WTC11 (cell line): ENCODE measurements at regions not wholly inside any gene's neighbourhood (a gene's known extent, or its start where the extent isn't known, plus 50 kb on each side); places are given as distances from the start of the nearest gene placed in this dataset.

Experiments used
- ATAC-seq: fragments of 200-7000 bp; cut with Tn5 transposase; 2 replicates; pipeline ENCODE4 v1.10.0; 2021; ENCODE audit warnings: mild to moderate bottlenecking, moderate library complexity
- CTCF ChIA-PET: fragments of 300-600 bp; sonication (Branson Sonifier 250); formaldehyde crosslinking; loops from one replicate; lab custom pipeline; 2021; ENCODE audit warnings: antibody characterized with exemption; lab: Charles Lee
- POLR2A ChIA-PET: fragments of 350-600 bp; sonication (Branson Sonifier 250); formaldehyde crosslinking; loops from one replicate; lab custom pipeline; 2021; ENCODE audit warnings: antibody characterized with exemption; lab: Charles Lee
- DNase-seq: peaks from one replicate; pipeline ENCODE4 v3.0.0; 2021; ENCODE audit warnings: low spot score
- H3K27ac Mint-ChIP-seq: 2 replicates; pipeline ENCODE4 v1.8.0; 2021; ENCODE audit warnings: mixed read lengths
- H3K27me3 Mint-ChIP-seq: 2 replicates; pipeline ENCODE4 v1.8.0; 2021; ENCODE audit warnings: low read depth, mild to moderate bottlenecking, moderate library complexity, mixed read lengths
- H3K36me3 Mint-ChIP-seq: 2 replicates; pipeline ENCODE4 v1.8.0; 2021; ENCODE audit warnings: mixed read lengths
- H3K4me1 Mint-ChIP-seq: 2 replicates; pipeline ENCODE4 v1.8.0; 2022; ENCODE audit warnings: mixed read lengths
- H3K4me3 Mint-ChIP-seq: 2 replicates; pipeline ENCODE4 v1.8.0; 2021; ENCODE audit warnings: mild to moderate bottlenecking, moderate library complexity, mixed read lengths
- H3K9me3 Mint-ChIP-seq: 2 replicates; pipeline ENCODE4 v1.8.0; 2021; ENCODE audit warnings: mixed read lengths
- ATF1 ChIP-seq: sonication (generic); formaldehyde crosslinking; IDR thresholded peaks from 2 replicates; pipeline ENCODE4 v1.8.1; 2023; ENCODE audit warnings: mild to moderate bottlenecking, moderate library complexity, missing genetic modification reagents
- CREB1 ChIP-seq: sonication (generic); formaldehyde crosslinking; IDR thresholded peaks from 2 replicates; pipeline ENCODE4 v1.8.0; 2023; ENCODE audit warnings: mild to moderate bottlenecking, missing genetic modification reagents
- CTCF ChIP-seq: fragments of 200-600 bp; IDR thresholded peaks from 2 replicates; pipeline ENCODE4 v1.8.0; 2022; ENCODE audit warnings: antibody characterized with exemption
- EMX1 ChIP-seq: fragments of 250-450 bp; sonication (Bioruptor Pico); IDR thresholded peaks from 2 replicates; pipeline ENCODE4 v1.8.0; 2021; ENCODE audit warnings: mild to moderate bottlenecking
- ESRRA ChIP-seq: sonication (generic); formaldehyde crosslinking; IDR thresholded peaks from 2 replicates; pipeline ENCODE4 v1.8.1; 2022; ENCODE audit warnings: mild to moderate bottlenecking, missing genetic modification reagents, borderline replicate concordance
- ETV6 ChIP-seq: sonication (generic); formaldehyde crosslinking; IDR thresholded peaks from 2 replicates; pipeline ENCODE4 v1.8.1; 2022; ENCODE audit warnings: mild to moderate bottlenecking, missing genetic modification reagents
- FOXK1 ChIP-seq: sonication (generic); formaldehyde crosslinking; IDR thresholded peaks from 2 replicates; pipeline ENCODE4 v1.8.0; 2022; ENCODE audit warnings: mild to moderate bottlenecking, moderate library complexity, missing genetic modification reagents
- GABPB1 ChIP-seq: sonication (generic); formaldehyde crosslinking; IDR thresholded peaks from 2 replicates; pipeline ENCODE4 v1.8.1; 2023; ENCODE audit warnings: mild to moderate bottlenecking, missing genetic modification reagents
- GRHL2 ChIP-seq: fragments of 250-450 bp; sonication (Bioruptor Pico); IDR thresholded peaks from 2 replicates; pipeline ENCODE4 v1.8.0; 2022; ENCODE audit warnings: mild to moderate bottlenecking, moderate library complexity; ENCODE audit not compliant: insufficient replicate concordance, severe bottlenecking
- MLX ChIP-seq: sonication (generic); formaldehyde crosslinking; IDR thresholded peaks from 2 replicates; pipeline ENCODE4 v1.8.1; 2023; ENCODE audit warnings: mild to moderate bottlenecking, missing genetic modification reagents, moderate library complexity
- MYBL2 ChIP-seq: sonication (generic); formaldehyde crosslinking; IDR thresholded peaks from 2 replicates; pipeline ENCODE4 v1.8.1; 2023; ENCODE audit warnings: mild to moderate bottlenecking, moderate library complexity, missing genetic modification reagents
- NFYB ChIP-seq: sonication (generic); formaldehyde crosslinking; conservative IDR thresholded peaks from 2 replicates; pipeline ENCODE4 v1.8.0; 2022; ENCODE audit warnings: low read depth, missing genetic modification reagents
- NR3C1 ChIP-seq: sonication (generic); formaldehyde crosslinking; conservative IDR thresholded peaks from 2 replicates; pipeline ENCODE4 v1.8.1; 2023; ENCODE audit warnings: low read depth, mild to moderate bottlenecking, missing genetic modification reagents
- OVOL2 ChIP-seq: fragments of 250-450 bp; sonication (Bioruptor Pico); IDR thresholded peaks from 2 replicates; pipeline ENCODE4 v1.9.0; 2021; ENCODE audit warnings: mild to moderate bottlenecking, borderline replicate concordance
- PRDM15 ChIP-seq: sonication (generic); formaldehyde crosslinking; IDR thresholded peaks from 2 replicates; pipeline ENCODE4 v1.8.0; 2022; ENCODE audit warnings: missing genetic modification reagents
- RORB ChIP-seq: fragments of 250-450 bp; sonication (Bioruptor Pico); IDR thresholded peaks from 2 replicates; pipeline ENCODE4 v1.9.0; 2021; ENCODE audit warnings: mild to moderate bottlenecking
- SMAD3 ChIP-seq: sonication (generic); formaldehyde crosslinking; IDR thresholded peaks from 2 replicates; pipeline ENCODE4 v1.8.0; 2022; ENCODE audit warnings: missing genetic modification reagents, mild to moderate bottlenecking, borderline replicate concordance
- SMAD4 ChIP-seq: sonication (generic); formaldehyde crosslinking; IDR thresholded peaks from 2 replicates; pipeline ENCODE4 v1.8.0; 2022; ENCODE audit warnings: mild to moderate bottlenecking, missing genetic modification reagents
- TCF7 ChIP-seq: sonication (generic); formaldehyde crosslinking; IDR thresholded peaks from 2 replicates; pipeline ENCODE4 v1.8.0; 2022; ENCODE audit warnings: mild to moderate bottlenecking, low read depth, missing genetic modification reagents, moderate library complexity
- USF2 ChIP-seq: sonication (generic); formaldehyde crosslinking; IDR thresholded peaks from 2 replicates; pipeline ENCODE4 v1.8.1; 2023; ENCODE audit warnings: mild to moderate bottlenecking, missing genetic modification reagents, moderate library complexity
- ZNF396 ChIP-seq: fragments of 250-450 bp; sonication (Bioruptor Pico); IDR thresholded peaks from 2 replicates; pipeline ENCODE4 v1.8.0; 2021; ENCODE audit warnings: mild to moderate bottlenecking, moderate library complexity, borderline replicate concordance
- ZNF416 ChIP-seq: fragments of 250-450 bp; sonication (Bioruptor Pico); IDR thresholded peaks from 2 replicates; pipeline ENCODE4 v1.9.0; 2021; ENCODE audit warnings: mild to moderate bottlenecking, inconsistent platforms
- TF ChIP-seq, protein P1 (sequence below): sonication (generic); formaldehyde crosslinking; IDR thresholded peaks from 2 replicates; pipeline ENCODE4 v1.8.0; 2023; ENCODE audit warnings: mild to moderate bottlenecking, missing genetic modification reagents
- TF ChIP-seq, protein P2 (sequence below): sonication (generic); formaldehyde crosslinking; IDR thresholded peaks from 2 replicates; pipeline ENCODE4 v1.8.0; 2022; ENCODE audit warnings: mild to moderate bottlenecking, missing genetic modification reagents

DNA sequence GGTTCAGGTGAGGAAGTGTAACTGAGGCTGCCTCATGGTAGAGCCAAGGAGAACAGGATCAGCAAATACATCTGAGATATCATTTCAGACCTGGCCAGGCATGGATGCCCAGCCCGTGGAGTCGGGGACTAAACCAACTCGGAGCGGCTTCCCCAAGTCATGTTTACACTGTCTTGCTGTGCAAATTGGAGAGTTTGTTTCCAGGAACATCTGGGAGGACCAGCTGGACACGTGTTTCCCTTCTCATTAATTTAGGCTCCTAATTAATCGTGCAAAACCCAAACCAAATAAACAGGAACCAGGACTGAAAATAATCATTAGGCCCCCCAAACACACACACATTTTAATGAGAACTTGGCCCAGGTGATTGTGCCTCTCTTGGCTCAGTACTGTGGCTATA, 70.9 kb upstream of the SALL1 start:
- DNase-seq (no peak), ATAC-seq (no peak)
- H3K9me3 Mint-ChIP-seq = peaks cover 28% of the 10 kb centered on the region
- H3K27ac Mint-ChIP-seq = no peak overlapping the region
- H3K4me1 Mint-ChIP-seq = peaks cover 13% of the 10 kb centered on the region
- H3K27me3 Mint-ChIP-seq = no peaks in the 10 kb centered on the region
- no peak for TF ChIP-seq ATF1 (CRISPR knock-in tag)
- no peak for TF ChIP-seq NFYB
- TF ChIP-seq CTCF = no peak
- no peak for TF ChIP-seq RORB (CRISPR knock-in tag)
- TF ChIP-seq MLX (CRISPR knock-in tag) = no peak
- TF ChIP-seq NR3C1 (CRISPR knock-in tag) = no peak
- TF ChIP-seq USF2 = no peak
- TF ChIP-seq TCF7 = no peak
- TF ChIP-seq, protein P1, sequence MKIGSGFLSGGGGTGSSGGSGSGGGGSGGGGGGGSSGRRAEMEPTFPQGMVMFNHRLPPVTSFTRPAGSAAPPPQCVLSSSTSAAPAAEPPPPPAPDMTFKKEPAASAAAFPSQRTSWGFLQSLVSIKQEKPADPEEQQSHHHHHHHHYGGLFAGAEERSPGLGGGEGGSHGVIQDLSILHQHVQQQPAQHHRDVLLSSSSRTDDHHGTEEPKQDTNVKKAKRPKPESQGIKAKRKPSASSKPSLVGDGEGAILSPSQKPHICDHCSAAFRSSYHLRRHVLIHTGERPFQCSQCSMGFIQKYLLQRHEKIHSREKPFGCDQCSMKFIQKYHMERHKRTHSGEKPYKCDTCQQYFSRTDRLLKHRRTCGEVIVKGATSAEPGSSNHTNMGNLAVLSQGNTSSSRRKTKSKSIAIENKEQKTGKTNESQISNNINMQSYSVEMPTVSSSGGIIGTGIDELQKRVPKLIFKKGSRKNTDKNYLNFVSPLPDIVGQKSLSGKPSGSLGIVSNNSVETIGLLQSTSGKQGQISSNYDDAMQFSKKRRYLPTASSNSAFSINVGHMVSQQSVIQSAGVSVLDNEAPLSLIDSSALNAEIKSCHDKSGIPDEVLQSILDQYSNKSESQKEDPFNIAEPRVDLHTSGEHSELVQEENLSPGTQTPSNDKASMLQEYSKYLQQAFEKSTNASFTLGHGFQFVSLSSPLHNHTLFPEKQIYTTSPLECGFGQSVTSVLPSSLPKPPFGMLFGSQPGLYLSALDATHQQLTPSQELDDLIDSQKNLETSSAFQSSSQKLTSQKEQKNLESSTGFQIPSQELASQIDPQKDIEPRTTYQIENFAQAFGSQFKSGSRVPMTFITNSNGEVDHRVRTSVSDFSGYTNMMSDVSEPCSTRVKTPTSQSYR = no peak
- H3K36me3 Mint-ChIP-seq = peaks cover 15% of the 10 kb centered on the region
- no peak overlapping the region for H3K4me3 Mint-ChIP-seq
- ChIA-PET CTCF (no interaction called here), POLR2A (no interaction called here)

GRCh38 chr16:51211148-51211547, 60.1 kb upstream of the SALL1 start:
- H3K27ac Mint-ChIP-seq = no peak overlapping the region
- H3K27me3 Mint-ChIP-seq = no peaks in the 10 kb centered on the region; the same call in 1 of the 2 replicates
- H3K36me3 Mint-ChIP-seq = peaks cover 3% of the 10 kb centered on the region
- TF ChIP-seq ESRRA (CRISPR knock-in tag) = no peak
- TF ChIP-seq, protein P2, sequence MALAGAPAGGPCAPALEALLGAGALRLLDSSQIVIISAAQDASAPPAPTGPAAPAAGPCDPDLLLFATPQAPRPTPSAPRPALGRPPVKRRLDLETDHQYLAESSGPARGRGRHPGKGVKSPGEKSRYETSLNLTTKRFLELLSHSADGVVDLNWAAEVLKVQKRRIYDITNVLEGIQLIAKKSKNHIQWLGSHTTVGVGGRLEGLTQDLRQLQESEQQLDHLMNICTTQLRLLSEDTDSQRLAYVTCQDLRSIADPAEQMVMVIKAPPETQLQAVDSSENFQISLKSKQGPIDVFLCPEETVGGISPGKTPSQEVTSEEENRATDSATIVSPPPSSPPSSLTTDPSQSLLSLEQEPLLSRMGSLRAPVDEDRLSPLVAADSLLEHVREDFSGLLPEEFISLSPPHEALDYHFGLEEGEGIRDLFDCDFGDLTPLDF = no peak
- no peak for TF ChIP-seq ZNF396 (CRISPR knock-in tag)
- no peak for TF ChIP-seq SMAD4 (CRISPR knock-in tag)
- TF ChIP-seq NFYB = no peak
- no peak for TF ChIP-seq OVOL2 (CRISPR knock-in tag)
- TF ChIP-seq ZNF416 (CRISPR knock-in tag) = no peak
- no peak for TF ChIP-seq FOXK1 (CRISPR knock-in tag)
- no peak for TF ChIP-seq PRDM15 (CRISPR knock-in tag)
- TF ChIP-seq, protein P1 = no peak
- no peak for TF ChIP-seq MYBL2 (CRISPR knock-in tag)
- no peak for TF ChIP-seq ETV6 (CRISPR knock-in tag)
- no peak for TF ChIP-seq CREB1
- TF ChIP-seq GRHL2 (CRISPR knock-in tag) = no peak
- TF ChIP-seq GABPB1 = no peak
- TF ChIP-seq EMX1 = no peak
- no peak for TF ChIP-seq SMAD3
- H3K4me3 Mint-ChIP-seq = no peak overlapping the region
- DNase-seq (no peak), ATAC-seq (no peak)
- CTCF ChIA-PET = no interaction called here
- peaks cover 4% of the 10 kb centered on the region for H3K9me3 Mint-ChIP-seq
- H3K4me1 Mint-ChIP-seq = peaks cover 18% of the 10 kb centered on the region
- POLR2A ChIA-PET = no interaction called here
